K562 (cell line): ENCODE measurements at regions not wholly inside any gene's neighbourhood (a gene's known extent, or its start where the extent isn't known, plus 50 kb on each side); places are given as distances from the start of the nearest gene placed in this dataset.
A peak's percentile ranks its signal among the peaks of the same experiment; 100 is the strongest.

Experiments used
- ATAC-seq: fragments of 200-7000 bp; cut with Tn5 transposase; 3 replicates; pipeline ENCODE4 v1.9.1; 2020; ENCODE audit warnings: moderate library complexity
- BruUV-seq: library from RNA; stranded (reverse); fragments of 400-500 nt; replicated peaks from 2 replicates; lab custom pipeline; 2021; lab: Mats Ljungman, UMichigan
- CTCF ChIA-PET: fragments of 300-600 bp; formaldehyde crosslinking; extraction: SDS; loops from one replicate; lab custom pipeline; 2021; ENCODE audit warnings: low intra/inter-chr PET ratio; lab: Yijun Ruan, JAX
- POLR2A ChIA-PET: fragments of 300-600, 350-650 bp; sonication (Branson Sonifier 250); formaldehyde crosslinking; extraction: SDS; loops from one replicate; lab custom pipeline; 2021; ENCODE audit warnings: antibody characterized with exemption, inconsistent platforms; lab: Yijun Ruan, JAX
- DNase-seq, 4 experiments: peaks; one replicate each; pipeline versions ENCODE4 v3.0.0 to v3.0.0-alpha.2; 2011 to 2018; ENCODE audit warnings: low spot score in 3 of 4, mixed read lengths in 3 of 4; ENCODE audit errors: extremely low read depth in 1 of 4
- FAIRE-seq: peaks from 2 replicates; lab custom pipeline; 2011; peaks lifted over from hg19 to GRCh38; lab: Jason Lieb, UNC
- H2AFZ ChIP-seq: 2 replicates; pipeline ENCODE4 v1.6.0; 2011; ENCODE audit warnings: low read depth, low read length, control low read depth, inconsistent platforms
- H3K27ac ChIP-seq: fragments of 200-600 bp; 3 replicates; pipeline ENCODE4 v1.8.0; 2011; ENCODE audit warnings: low read depth, mild to moderate bottlenecking, control low read depth, inconsistent platforms, low read length, moderate library complexity, mixed read lengths; ENCODE audit errors: extremely low read depth
- H3K27me3 ChIP-seq, 2 experiments: fragments of 300-600 bp in 1 of 2; 2 replicates in 1 of 2; 3 replicates in 1 of 2; pipeline versions ENCODE4 v1.6.0 to v1.8.0; 2011; ENCODE audit warnings: inconsistent platforms in 2 of 2, low read length in 2 of 2, mild to moderate bottlenecking in 1 of 2, mixed read lengths in 1 of 2, moderate library complexity in 1 of 2; ENCODE audit not compliant: control insufficient read depth in 2 of 2, insufficient read depth in 2 of 2
- H3K36me3 ChIP-seq: fragments of 300-600 bp; 3 replicates; pipeline ENCODE4 v1.8.0; 2011; ENCODE audit warnings: mild to moderate bottlenecking, low read length, inconsistent platforms; ENCODE audit not compliant: control insufficient read depth, insufficient read depth
- H3K4me1 ChIP-seq, 2 experiments: fragments of 200-600 bp in 1 of 2; replicated peaks in 1 of 2; 2 replicates in 1 of 2; 3 replicates in 1 of 2; pipeline versions ENCODE4 v1.5.1 to v1.8.0; 2011; ENCODE audit warnings: inconsistent platforms in 2 of 2, low read length in 2 of 2, mild to moderate bottlenecking in 1 of 2, mixed read lengths in 1 of 2, moderate library complexity in 1 of 2; ENCODE audit not compliant: control insufficient read depth in 2 of 2, insufficient read depth in 2 of 2
- H3K4me2 ChIP-seq: 2 replicates; pipeline ENCODE4 v1.6.1; 2011; ENCODE audit warnings: low read length, control low read depth, inconsistent platforms, mixed read lengths; ENCODE audit not compliant: insufficient read depth
- H3K4me3 ChIP-seq: fragments of 200-600 bp; sonication (generic), shearing (Covaris generic); 2 replicates; pipeline ENCODE4 v1.5.1; 2016; ENCODE audit warnings: control low read depth, inconsistent platforms
- H3K79me2 ChIP-seq: fragments of 200-600 bp; 3 replicates; pipeline ENCODE4 v1.8.0; 2011; ENCODE audit warnings: low read length, inconsistent platforms; ENCODE audit not compliant: control insufficient read depth, insufficient read depth
- H3K9ac ChIP-seq, 2 experiments: 2 replicates each; pipeline versions ENCODE4 v1.6.0 to v1.6.1; 2011; ENCODE audit warnings: low read depth in 2 of 2, low read length in 2 of 2, control low read depth in 1 of 2, inconsistent platforms in 1 of 2, mild to moderate bottlenecking in 1 of 2, mixed read lengths in 1 of 2; ENCODE audit not compliant: insufficient read depth in 1 of 2
- H3K9me1 ChIP-seq: one replicate; pipeline ENCODE4 v1.6.0; 2011; ENCODE audit warnings: inconsistent platforms, mild to moderate bottlenecking, low read length, moderate library complexity; ENCODE audit not compliant: control insufficient read depth, insufficient read depth
- H3K9me3 ChIP-seq: replicated peaks from 2 replicates; pipeline ENCODE4 v1.5.1; 2011; ENCODE audit warnings: low read depth, low read length, inconsistent platforms; ENCODE audit not compliant: control insufficient read depth, insufficient read depth
- H4K20me1 ChIP-seq: replicated peaks from 2 replicates; pipeline ENCODE4 v1.6.1; 2011; ENCODE audit warnings: low read length, inconsistent platforms, mixed read lengths; ENCODE audit not compliant: control insufficient read depth, insufficient read depth
- MTA1 ChIP-seq: fragments of 450-650 bp; IDR thresholded peaks from 2 replicates; pipeline ENCODE4 v1.6.1; 2017; ENCODE audit warnings: borderline replicate concordance
- NCOA1 ChIP-seq: fragments of 450-650 bp; IDR thresholded peaks from 2 replicates; pipeline ENCODE4 v1.6.1; 2016; ENCODE audit warnings: low read depth
- REST ChIP-seq, 2 experiments: fragments of 450-650 bp; formaldehyde crosslinking in 1 of 2; IDR thresholded peaks; 2 replicates each; pipeline versions ENCODE4 v1.4.0 to v1.6.1; 2014 to 2020; ENCODE audit warnings: mild to moderate bottlenecking in 2 of 2, borderline replicate concordance in 1 of 2, low read depth in 1 of 2
- SMARCA4 ChIP-seq: fragments of 450-650 bp; IDR thresholded peaks from 2 replicates; pipeline ENCODE4 v1.6.1; 2016
- SPI1 ChIP-seq: IDR thresholded peaks from 2 replicates; pipeline ENCODE4 v1.6.1; 2011; ENCODE audit warnings: low read depth, low read length, control low read depth, borderline replicate concordance
- ZNF263 ChIP-seq: sonication (generic); formaldehyde crosslinking; IDR thresholded peaks from 2 replicates; pipeline ENCODE4 v1.8.0; 2022; ENCODE audit warnings: mild to moderate bottlenecking, missing genetic modification reagents, borderline replicate concordance
- ZNF384 ChIP-seq: IDR thresholded peaks from 2 replicates; pipeline ENCODE4 v1.6.1; 2012; ENCODE audit warnings: low read depth, low read length, improper control_type of control experiment
- ZNF41 ChIP-seq: fragments of 250-450 bp; sonication (Bioruptor Pico); conservative IDR thresholded peaks from 2 replicates; pipeline ENCODE4 v1.4.0; 2020; ENCODE audit warnings: mild to moderate bottlenecking
- in situ Hi-C: fragments of 300-500 bp; cut with MboI; formaldehyde crosslinking; loops from 4 replicates; pipeline ENCODE4 v1.15.0; 2018; ENCODE audit warnings: inconsistent platforms, mixed read lengths
- intact Hi-C: fragments of 100-400 bp; cut with micrococcal nuclease; formaldehyde crosslinking; loops from 2 replicates; pipeline ENCODE4 v1.14.2; 2022

DNA sequence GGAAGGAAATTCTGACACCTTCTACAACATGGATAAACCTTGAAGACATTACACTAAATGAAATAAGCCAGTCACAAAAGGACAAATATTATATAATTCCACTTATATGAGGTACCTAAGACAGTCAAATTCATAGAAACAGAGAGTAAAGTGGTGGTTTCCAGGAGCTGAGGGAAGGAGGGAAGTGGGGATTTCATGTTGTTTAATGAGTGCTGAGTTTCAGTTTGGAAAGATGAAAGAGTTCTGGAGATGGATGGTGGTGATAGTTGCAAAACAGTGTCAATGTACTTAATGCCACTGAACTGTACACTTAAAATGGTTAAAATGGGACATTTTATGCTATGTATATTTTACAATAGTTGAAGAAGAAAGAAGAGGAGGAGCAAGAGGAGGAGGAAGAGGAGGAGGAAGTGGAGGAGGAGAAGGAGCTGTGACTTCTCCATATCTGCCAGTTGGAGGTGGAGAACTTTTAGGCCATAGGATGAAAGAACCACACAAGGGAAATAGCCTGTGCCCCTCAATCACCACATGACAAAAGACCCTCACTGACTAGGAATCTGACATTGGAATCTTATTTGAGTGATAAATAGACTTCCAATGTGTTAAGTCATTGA, 55.3 kb upstream of the LGALSL start:
- H3K79me2 ChIP-seq, result no peaks in the 10 kb centered on the region
- H3K4me1 ChIP-seq, result peaks cover 0 to 7% of the 10 kb centered on the region in 2 experiments; a peak in 2 of 5 replicates
- POLR2A ChIA-PET, result no interaction called here
- no peak overlapping the region for H3K9ac ChIP-seq
- no peaks in the 10 kb centered on the region for H3K9me1 ChIP-seq
- DNase-seq (no peak), ATAC-seq (no peak)
- no peak overlapping the region for H2AFZ ChIP-seq
- H4K20me1 ChIP-seq, result no peaks in the 10 kb centered on the region
- in situ Hi-C loops (no loop called here), intact Hi-C loops (no loop called here)
- no peak overlapping the region for H3K4me2 ChIP-seq
- 0 out of 2 replicates have a peak, but pooled peaks have one; percentile 1 for TF ChIP-seq SPI1
- no peak for TF ChIP-seq ZNF384
- TF ChIP-seq ZNF263 (CRISPR knock-in tag), result peak; percentile 65; the same call in 1 of the 2 replicates
- TF ChIP-seq SMARCA4, result no peak
- no peak for TF ChIP-seq ZNF41
- no peak for TF ChIP-seq MTA1
- TF ChIP-seq NCOA1, result no peak
- no peak for TF ChIP-seq REST (IDR thresholded peaks at IDR 0.05; ENCODE audit: borderline replicate concordance)
- TF ChIP-seq REST (CRISPR knock-in tag; IDR thresholded peaks at IDR 0.05; ENCODE audit: low read depth), result no peak
- TF ChIP-seq, all 486 proteins: peak for 2
- no peak overlapping the region for H3K4me3 ChIP-seq
- no peak for FAIRE-seq
- CTCF ChIA-PET, result no interaction called here
- peaks cover 0 to 33% of the 10 kb centered on the region in 2 experiments; a peak in 2 of 5 replicates for H3K27me3 ChIP-seq
- no peaks in the 10 kb centered on the region for H3K36me3 ChIP-seq
- no TSS peak for BruUV-seq
- H3K9me3 ChIP-seq, result no peaks in the 10 kb centered on the region
- H3K27ac ChIP-seq, result no peak overlapping the region
